DOHH2 (cell line): ENCODE measurements at regions not wholly inside any gene's neighbourhood (a gene's known extent, or its start where the extent isn't known, plus 50 kb on each side); places are given as distances from the start of the nearest gene placed in this dataset.

Experiments used
- CTCF ChIP-seq: fragments of 200-600 bp; sonication (generic); IDR thresholded peaks from one replicate; pipeline ENCODE4 v1.5.1; 2014; ENCODE audit warnings: antibody characterized with exemption, mild to moderate bottlenecking, low read depth, low read length; ENCODE audit not compliant: poor library complexity, severe bottlenecking
- EZH2phosphoT487 ChIP-seq: fragments of 200-600 bp; sonication (generic); IDR thresholded peaks from 2 replicates; pipeline ENCODE4 v1.6.1; 2017; ENCODE audit warnings: borderline replicate concordance, mild to moderate bottlenecking, antibody characterized with exemption, low read length, moderate library complexity, mixed read lengths

- TF ChIP-seq CTCF (no peak), EZH2phosphoT487 (no peak)
Observed at GRCh38 chr3:162936706-162937105, 1440.1 kb downstream of the OTOL1 start.
